HG03039 (cell line): ENCODE measurements at regions not wholly inside any gene's neighbourhood (a gene's known extent, or its start where the extent isn't known, plus 50 kb on each side); places are given as distances from the start of the nearest gene placed in this dataset.
A peak's percentile ranks its signal among the peaks of the same experiment; 100 is the strongest.

Source experiments
- ATAC-seq: cut with Tn5 transposase; IDR thresholded peaks from one replicate; pipeline ENCODE4 v1.9.1; 2021; ENCODE audit warnings: mild to moderate bottlenecking, moderate library complexity; ENCODE audit not compliant: unreplicated experiment

DNA sequence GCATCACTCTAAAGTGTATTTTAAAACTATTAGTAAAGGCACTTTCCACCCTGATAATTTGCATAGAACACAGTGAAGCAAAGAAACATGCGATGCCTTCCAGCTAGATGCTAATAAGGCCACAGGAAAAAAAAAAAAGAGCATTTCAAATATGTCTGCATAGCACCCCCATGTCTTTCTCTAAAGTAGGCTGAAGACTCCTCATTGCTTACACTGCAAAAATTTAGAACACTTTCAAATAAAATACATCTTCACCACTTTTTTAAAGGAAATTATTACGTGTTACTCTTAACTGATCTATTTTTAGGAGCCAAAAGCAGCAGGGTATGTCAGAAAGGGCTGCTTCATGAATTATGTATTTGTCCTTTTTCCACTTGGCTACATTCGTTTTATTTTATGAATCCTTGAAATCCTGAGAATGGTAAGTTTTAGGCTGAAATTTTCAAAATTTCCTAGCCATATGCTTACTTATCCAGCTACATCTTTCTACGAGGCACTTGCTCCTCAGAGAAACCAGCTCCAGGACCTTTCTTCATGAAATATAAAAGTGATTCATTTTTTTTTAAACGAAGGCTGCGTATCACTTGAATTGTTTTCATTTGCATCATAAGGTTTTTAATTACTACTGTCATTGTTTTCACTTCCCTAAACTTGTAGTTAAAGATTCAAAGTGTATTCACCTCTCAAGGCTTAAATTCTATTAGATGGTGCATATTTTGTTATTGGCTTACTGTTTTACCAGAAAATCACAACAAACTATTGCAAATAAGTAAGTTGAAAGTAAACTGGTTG is 513.0 kb downstream of the PTPRC start:
- ATAC-seq = no peak

DNA sequence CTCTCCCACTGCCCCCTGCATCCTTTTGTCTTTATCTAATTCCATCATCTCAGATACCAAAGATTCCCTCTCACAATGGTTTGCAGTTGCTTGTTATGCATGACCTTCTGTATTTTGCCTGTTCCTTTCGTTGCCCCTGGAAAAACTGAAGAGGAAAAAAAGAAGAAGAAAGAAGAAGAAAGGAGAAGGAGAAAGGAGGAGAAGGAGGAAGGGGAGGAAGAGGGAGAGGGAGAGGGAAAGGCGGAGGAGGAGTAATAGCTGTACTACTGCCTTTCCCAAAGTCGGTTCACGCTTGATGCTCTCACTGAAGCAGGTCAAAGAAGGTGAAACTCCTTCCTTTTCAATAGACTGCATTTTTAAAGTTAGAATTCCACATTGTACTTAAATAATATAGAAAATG is 513.8 kb downstream of the PTPRC start:
- no peak for ATAC-seq

DNA sequence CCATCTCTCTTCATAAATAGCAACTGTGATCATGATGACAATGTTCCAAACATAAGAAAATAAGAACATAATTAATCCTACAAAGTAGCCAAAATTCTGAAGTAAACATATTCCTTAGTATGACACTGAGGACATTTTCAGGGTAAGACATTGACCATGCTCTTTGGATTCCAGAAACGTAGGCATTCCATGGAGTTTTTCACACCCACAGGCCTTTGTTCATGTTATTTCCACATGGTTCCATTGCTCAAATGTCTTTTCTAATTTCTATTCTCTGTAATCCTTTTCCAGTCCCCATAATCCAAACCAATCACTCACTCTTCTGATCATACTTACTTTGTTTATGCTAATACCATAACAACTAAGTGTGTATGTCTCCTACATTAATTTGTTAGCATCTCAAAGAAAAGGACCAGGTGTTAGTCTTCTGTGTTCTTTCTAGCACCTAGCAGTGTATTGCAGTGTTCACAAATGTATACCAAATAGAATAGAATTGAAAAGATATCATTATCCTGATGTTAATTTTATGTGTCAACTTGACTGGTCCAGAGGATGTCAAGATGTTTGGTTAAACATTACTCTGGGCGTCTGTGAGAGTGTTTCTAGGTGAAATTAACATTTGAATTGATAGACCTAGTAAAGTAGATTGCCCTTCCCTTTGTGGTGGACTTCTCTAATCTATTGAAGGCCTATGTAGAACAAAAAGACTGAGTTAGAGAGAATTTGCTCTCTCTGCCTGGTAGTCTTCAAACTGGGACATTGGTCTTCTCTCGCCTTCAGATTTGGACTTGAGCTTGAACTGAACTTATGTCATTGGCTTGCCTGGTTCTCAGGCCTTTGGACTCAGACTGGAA is 516.6 kb downstream of the PTPRC start:
- ATAC-seq = no peak

DNA sequence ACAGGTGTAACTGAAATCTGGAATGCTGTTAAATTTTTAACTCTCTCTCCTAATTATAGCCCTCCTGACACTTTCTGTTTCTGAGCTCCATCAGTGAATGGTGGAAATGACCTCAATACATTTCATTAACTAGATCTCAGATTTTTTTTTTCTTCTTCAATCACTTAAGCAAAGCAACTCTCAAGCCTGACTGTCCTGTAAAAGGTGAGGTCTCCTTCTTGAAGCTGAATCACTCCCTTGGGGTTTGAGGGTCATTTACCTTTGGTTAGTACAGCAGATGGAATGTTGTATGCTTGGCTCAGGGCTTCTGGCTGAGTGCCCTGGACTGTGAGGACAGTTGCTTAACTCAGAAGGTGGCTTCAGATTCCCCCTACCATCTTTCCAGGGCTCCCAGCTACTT is 518.7 kb downstream of the PTPRC start:
- ATAC-seq = no peak

DNA sequence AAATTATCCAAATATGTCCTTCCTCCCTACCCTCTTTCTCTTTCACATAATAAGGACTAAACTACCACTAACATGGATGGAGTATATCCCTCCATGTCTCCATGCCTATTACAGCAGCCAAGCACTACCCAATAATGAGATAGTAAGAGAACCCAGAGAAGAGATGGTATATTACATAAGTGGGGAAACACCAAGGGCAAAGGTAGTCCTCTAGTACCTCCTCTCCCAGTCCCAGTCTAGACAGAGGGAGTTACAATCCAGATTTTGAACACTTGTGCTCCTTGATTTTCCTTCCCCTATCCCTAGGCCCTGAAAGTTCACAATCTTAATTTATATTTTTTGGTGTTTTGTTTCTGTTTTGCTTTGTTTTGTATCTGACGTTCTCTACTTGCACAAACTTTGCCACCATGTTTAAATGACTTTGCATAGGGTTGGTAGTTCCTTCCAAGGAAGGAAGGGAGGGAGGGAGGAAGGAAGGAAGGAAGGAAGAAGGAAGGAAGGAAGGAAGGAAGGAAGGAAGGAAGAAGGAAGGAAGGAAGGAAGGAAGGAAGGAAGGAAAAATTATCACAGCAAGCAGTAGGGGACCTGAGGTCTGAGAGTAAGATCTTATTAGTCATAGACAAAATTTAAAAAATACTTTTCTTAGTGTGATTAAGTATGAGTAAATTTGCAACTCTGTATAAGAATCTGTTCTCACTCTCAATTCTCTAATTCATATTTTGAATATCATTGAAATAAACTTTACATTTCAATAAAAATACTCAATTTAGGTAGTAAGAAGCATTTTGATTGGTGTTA is 521.9 kb downstream of the PTPRC start:
- ATAC-seq = no peak

DNA sequence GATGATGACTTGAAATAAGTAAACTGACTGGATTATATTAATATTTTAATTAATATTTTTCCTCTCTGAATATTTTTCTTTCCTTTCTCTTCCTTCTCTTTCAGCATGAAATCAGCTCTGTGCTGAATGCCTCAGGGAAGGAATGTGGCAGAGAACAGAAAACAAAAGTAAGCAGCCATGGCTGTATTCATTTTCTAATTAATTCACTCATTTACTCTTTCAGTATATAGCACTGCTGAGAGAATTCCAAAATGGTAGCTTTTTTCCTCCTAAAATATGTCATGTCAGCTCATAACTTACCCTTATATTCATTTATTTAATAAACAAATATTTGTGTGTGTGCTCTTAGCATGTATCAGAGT is 522.5 kb downstream of the PTPRC start:
- ATAC-seq = no peak

DNA sequence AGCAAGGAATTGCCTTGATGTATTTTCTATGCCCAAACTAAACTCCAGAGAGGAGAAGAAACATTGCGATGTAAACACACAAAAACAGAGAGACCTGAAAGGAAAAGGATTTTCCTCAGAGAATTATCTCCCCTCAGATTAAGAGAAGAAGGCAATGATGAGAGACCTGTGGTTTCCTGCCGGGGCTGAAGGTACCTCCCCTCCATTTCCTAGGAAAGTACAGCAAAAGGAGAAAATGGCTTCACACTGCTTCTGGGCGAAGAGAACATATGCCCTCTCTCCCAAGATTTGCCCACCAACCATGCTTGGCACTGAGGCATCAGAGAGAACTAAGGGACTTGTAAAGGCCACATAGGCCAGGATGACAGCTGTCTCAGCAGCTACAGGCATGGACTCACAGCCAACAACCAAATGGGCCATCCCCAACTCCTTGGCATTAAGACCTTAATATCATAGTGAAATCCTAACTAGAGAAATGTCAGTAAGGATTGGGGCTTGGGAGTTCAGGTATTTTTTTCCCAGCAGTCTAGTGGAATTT is 523.0 kb downstream of the PTPRC start:
- ATAC-seq = no peak

DNA sequence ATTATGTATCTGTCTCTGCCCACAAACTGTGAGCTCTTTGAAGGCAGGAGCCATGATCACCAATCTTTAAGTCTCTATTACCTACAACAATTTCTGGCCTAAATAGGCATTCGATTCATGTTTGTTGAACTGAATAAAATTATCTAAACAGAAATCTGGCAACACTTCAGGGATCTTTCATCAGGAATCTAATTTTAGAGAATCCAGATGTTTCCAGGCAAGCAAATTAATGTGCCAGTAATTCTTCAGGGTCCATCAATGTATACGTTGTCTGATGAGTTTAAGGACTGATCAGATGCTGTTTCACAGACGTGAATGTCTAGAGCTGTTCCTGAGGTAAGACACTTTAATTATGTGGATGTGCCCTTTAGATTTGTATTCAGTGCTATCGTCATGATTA is 524.4 kb downstream of the PTPRC start:
- no peak for ATAC-seq

DNA sequence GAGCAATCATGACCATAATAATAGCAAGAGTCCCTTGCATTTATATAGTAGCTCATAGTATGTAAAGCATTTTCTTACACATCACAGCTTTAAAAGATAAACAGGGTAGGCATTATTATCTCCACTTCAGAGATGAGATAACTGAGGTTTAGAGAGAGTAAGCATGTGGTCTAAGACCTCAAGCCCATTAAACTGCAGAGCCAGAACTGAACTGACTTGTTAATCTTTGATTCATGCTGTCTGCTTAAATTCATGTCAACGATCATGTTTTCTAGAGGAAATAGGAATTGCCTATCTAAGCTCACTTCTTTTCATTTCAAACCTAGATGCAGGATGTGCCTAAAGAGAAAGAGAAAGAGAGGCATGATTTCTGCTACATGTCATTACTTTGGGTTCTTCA is 524.8 kb downstream of the PTPRC start:
- no peak for ATAC-seq

DNA sequence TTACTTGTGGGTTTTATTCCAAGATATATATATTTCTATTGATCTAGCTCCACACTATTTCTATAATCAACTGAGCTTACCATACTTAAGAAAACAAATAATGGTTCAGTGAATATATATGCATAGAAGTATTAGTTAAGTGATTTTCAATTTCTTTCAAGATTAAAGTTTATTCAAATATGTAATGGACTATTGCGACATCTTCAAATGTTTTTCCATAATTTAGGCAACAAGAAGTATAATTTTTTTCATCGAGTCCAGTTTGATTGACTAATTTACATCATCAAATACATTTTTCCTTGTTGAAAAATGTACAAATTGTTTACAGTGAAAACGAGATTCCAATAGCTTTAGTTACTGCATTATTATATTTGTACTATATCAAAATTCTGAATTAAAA is 528.6 kb downstream of the PTPRC start:
- no peak for ATAC-seq

DNA sequence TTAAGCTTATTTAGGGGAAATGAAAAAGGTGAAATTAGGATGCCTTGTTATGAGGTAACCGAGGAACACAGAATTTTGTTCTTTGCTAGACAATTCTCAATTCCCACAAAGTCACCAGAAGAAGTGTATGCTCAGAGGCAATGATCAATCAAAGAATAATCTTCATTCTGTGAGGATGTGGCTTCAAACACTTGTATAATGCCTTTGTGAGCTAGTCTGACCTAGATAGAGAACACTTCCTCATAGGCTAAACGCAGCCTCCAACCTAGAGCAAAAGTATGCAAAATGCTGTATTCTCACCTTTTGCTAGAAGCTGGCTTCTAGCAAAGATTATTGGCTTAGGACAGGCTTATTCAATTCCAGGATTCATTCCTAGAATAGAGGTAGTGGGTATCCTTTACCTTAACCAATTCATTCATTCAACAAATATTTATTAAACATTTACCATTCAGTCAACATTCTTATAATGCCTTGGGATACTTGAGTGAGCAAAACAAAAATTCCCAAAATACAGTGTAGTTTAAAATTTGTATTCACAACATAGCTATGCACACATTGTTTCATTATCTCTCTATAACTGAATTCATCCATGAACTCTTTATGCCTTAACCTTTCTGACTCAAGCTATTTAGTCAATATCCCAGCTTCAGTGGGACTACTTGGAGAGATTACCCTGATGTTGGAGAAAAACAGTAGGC is 530.2 kb downstream of the PTPRC start:
- no peak for ATAC-seq

DNA sequence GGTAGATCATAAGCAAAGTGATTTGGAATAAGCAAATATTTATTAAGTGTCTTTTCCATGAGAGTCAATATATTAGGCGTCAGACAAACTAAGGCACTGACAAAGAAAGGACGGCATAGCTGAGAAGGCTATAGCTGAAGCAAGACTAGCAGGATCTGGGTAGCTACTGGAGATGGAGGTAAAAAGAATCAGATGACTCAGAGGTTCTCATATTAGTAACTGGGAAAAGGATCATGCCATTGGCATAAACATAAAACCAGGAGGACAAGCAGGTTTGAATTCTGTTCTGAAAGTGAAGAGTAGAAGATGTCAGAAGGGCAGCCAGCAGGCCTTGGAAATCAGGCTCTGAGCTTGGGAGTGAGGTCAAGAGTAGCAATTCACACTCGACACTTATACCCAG is 531.9 kb downstream of the PTPRC start:
- no peak for ATAC-seq

DNA sequence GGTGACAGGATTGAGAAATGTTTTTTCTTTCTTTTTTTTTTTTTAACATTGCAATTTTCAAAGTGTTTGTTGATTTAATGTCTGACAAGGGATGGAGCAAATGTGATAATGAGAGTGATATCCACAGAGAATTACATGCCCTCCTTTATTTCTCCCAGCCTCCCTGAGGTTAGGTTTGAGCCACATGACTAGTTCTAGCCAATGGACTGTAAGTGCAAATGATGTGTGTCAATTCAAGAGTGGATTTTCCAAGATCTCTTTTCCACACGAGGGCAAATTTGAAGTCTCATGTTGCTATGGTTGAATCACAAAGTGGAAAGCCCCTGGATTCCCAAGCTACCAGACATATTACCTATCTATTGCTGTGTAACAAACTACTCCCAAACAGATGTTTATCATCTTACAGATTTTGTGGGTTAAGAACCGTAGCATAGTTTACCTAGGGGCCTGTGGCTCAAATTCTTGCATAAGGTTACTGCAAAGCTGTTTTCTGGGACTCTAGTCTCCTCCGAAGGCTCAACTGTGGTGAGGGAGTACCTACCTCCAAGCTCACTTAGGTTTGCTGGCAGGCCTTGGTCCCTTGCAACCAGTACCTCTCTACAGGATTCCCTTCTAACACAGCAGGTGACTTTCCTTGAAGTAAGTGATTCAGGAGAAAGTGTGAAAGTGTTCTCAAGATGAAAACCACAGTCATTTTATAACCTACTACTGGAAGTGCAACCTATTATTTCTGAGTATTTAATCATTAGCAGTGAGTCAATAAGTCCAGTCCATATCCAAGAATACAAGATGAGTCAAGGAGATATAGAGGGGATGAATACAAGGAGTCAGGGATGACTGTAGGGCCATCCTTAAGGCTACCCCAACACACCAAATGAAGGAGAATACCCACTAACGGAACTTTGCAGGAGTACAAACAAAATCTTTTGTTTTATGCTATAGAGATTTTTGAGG is 533.6 kb downstream of the PTPRC start:
- peak; percentile 21 for ATAC-seq

DNA sequence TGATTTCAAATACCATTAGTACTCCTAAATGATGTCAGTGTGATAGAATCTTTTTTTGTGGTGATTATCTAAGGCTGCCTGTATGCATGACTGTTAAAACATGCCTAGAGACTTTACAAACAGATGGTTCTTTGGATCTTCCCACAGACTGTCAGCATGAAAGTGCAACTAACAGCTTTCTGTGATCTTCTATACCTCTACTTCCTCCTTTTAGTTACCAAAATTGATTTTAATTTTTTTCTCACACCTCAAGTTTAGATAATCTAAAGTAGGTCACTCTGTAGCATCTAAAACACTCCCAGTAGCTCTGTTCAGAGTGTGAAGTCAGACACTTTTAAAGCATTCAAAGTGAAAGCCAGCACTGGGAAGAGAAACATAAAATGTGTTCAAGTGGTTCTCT is 534.5 kb downstream of the PTPRC start:
- ATAC-seq = peak; percentile 92

DNA sequence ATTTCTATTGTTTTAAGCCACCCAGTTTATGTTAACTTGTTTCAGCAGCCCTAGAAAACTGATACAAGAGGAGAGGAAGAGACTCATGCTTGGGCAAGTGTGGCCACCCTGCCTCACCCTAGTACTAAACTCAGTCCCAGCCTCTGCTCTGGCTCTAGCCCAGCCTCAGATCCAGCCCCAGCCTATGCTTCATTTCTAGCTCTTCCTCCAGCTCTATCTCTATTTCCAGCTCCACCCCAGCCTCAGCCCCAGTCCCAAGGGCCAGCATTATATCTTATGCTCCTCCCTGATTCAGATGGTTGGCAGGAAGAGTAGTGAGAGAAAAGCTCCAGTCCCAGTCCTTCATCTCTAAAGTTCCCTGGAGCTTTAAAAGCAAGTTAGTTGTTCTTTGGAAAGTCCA is 535.5 kb downstream of the PTPRC start:
- ATAC-seq = no peak

DNA sequence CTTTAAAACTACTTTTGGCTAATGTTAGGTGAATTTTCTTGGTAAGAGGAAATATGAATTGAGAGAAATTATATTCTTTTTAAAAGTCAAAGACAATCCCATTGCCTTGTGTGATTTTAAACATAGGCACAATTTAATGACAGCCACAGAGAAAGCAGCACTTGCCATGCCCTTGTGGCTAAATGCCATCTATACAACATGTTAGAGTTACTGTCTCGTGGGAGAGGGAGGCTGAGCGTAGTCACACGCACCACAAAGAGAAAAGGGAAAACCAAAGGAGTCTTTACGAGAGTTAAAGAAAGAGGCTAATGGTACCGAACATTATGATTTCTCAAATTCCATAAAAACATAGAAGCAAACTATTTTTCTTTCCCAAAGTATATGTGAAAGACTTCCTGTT is 537.9 kb downstream of the PTPRC start:
- no peak for ATAC-seq

DNA sequence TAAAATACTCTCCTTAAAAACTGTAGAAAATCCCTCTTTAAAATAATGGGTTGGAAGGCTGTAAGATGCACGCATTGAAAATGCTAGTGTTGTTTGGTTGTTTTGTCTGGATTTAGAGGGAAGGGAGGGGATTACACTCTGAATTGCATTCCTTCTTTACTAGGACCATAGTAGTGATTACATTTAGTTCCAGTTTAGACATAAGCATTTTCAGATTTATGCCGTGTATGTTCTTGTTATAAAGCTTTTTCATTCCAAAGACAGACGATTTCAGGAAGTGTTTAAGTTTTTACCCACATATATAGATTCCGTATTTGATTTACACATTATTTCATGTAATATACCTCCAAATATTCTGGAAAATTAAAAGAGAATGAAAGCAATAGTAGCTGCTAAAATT is 538.4 kb downstream of the PTPRC start:
- ATAC-seq = no peak

DNA sequence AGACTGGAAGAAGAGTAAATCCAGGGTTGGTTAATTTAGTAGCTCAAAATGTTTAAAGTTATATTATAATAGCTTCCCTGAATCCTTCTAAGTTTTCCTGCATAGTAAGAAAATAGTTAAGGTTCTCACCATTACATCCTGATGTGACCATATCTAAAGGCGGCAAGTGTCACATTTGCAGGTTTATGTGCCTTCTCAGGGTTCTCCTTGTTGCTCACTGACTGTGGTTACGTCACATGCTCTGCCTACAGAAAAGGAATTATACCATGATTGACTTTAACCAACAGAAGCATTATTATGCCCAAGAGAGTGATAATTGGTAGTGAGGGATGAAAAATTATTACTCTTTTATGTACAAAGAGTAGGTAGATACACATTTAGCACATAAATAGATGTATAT is 539.8 kb downstream of the PTPRC start:
- no peak for ATAC-seq

DNA sequence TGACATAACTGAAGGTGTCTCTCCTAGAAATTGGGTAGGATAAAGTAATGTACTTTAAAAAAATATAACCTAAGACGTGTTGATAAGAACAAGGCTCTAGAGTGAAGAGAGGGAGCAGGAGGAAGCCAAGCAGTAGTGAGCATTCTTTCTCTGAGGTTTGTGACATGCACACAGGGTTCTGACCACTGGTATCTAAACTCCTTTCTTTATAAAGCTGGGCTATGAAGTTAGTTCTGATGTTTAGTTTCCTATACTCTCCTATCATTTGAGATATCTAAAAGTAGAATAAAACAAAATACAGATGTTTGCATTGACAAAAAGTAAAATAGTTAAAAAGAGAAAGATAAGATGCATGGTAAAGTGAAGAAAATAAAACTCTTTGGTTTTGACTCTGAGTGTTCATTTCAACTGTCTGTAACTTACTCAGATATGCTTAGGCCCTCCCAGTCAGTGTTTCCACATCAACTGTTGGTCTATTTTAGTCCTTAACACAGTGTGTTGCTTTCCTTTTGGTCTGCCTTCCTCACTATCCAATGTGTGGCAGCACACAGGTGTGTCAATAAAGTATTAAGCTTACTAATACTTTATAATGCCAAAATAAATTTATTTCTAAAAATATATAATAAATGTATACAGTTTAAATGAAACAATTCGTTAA is 543.5 kb downstream of the PTPRC start:
- ATAC-seq = no peak
